Hepatocyte (in vitro differentiated cells): ENCODE measurements at regions not wholly inside any gene's neighbourhood (a gene's known extent, or its start where the extent isn't known, plus 50 kb on each side); places are given as distances from the start of the nearest gene placed in this dataset.

Experiments used
- DNase-seq: peaks from one replicate; pipeline ENCODE4 v3.0.0-alpha.2; 2016; ENCODE audit warnings: low spot score
- H2AFZ ChIP-seq: fragments of 200-600 bp; sonication (generic); 2 replicates; pipeline ENCODE4 v1.6.0; 2016; ENCODE audit warnings: antibody characterized with exemption, mild to moderate bottlenecking
- H3K27ac ChIP-seq: fragments of 200-600 bp; sonication (generic); 2 replicates; pipeline ENCODE4 v1.5.1; 2016; ENCODE audit warnings: mild to moderate bottlenecking
- H3K27me3 ChIP-seq: fragments of 200-600 bp; sonication (generic); 2 replicates; pipeline ENCODE4 v1.6.1; 2016
- H3K36me3 ChIP-seq: fragments of 200-600 bp; sonication (generic); replicated peaks from 2 replicates; pipeline ENCODE4 v1.5.1; 2016; ENCODE audit warnings: low read depth; ENCODE audit not compliant: insufficient read depth
- H3K4me1 ChIP-seq: fragments of 200-600 bp; sonication (generic); 2 replicates; pipeline ENCODE4 v1.5.1; 2016; ENCODE audit warnings: mild to moderate bottlenecking, moderate library complexity; ENCODE audit not compliant: insufficient read depth
- H3K4me2 ChIP-seq: fragments of 200-600 bp; sonication (generic); 2 replicates; pipeline ENCODE4 v1.6.0; 2016
- H3K4me3 ChIP-seq: fragments of 200-600 bp; sonication (generic); 2 replicates; pipeline ENCODE4 v1.5.1; 2016; ENCODE audit warnings: mild to moderate bottlenecking
- H3K79me2 ChIP-seq: fragments of 200-600 bp; sonication (generic); 2 replicates; pipeline ENCODE4 v1.6.0; 2017; ENCODE audit warnings: mild to moderate bottlenecking
- H3K9me2 ChIP-seq: fragments of 200-600 bp; sonication (generic); replicated peaks from 2 replicates; pipeline ENCODE4 v1.6.0; 2017; ENCODE audit warnings: mild to moderate bottlenecking; ENCODE audit not compliant: insufficient read depth
- H3K9me3 ChIP-seq: fragments of 200-600 bp; sonication (generic); 2 replicates; pipeline ENCODE4 v1.5.1; 2016; ENCODE audit warnings: low read depth, mild to moderate bottlenecking
- H4K20me1 ChIP-seq: fragments of 200-600 bp; sonication (generic); 2 replicates; pipeline ENCODE4 v1.6.0; 2016; ENCODE audit warnings: mild to moderate bottlenecking; ENCODE audit not compliant: insufficient read depth, poor library complexity, severe bottlenecking
- CTCF ChIP-seq: fragments of 200-600 bp; sonication (generic); IDR thresholded peaks from 2 replicates; pipeline ENCODE4 v1.5.1; 2016; ENCODE audit warnings: antibody characterized with exemption, mild to moderate bottlenecking; ENCODE audit not compliant: poor library complexity
- EZH2 ChIP-seq: fragments of 200-600 bp; sonication (generic); IDR thresholded peaks from 2 replicates; pipeline ENCODE4 v1.6.1; 2016; ENCODE audit warnings: antibody characterized with exemption, mild to moderate bottlenecking, borderline replicate concordance
- EZH2phosphoT487 ChIP-seq: fragments of 200-600 bp; sonication (generic); IDR thresholded peaks from one replicate; pipeline ENCODE4 v1.6.1; 2018; ENCODE audit warnings: antibody characterized with exemption, mild to moderate bottlenecking, low read depth, moderate library complexity; ENCODE audit not compliant: unreplicated experiment, severe bottlenecking
- whole genome bisulfite sequencing: methylation state at CpG from one replicate; pipeline ENCODE4 v1.1.6; 2016; ENCODE audit warnings: low lambda C conversion rate; ENCODE audit errors: missing lambda C conversion rate; 5-methylcytosine and 5-hydroxymethylcytosine counted together

DNA sequence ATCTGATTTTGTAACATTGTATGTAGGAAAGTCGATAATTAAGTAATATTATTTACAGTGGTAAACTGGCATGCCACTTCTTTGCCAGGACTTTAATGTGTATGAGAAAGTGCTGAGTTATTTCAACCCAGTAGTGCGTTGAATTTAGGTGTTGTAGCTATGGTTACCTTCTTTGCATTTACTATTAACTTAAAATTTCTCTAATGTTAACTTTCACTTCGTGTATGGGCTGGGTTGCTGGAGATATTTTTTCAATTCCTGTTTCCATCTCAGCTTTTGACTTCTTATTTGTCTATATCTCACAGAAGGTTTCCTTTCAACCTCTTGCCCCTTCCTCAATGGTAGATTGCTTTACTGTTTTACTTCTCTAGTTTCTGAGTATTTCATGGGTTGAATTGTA lies 1345.6 kb downstream of the FSCB start:
- Histone ChIP-seq H2AFZ (no peak overlapping the region), H3K9me3 (no peaks in the 10 kb centered on the region), H4K20me1 (no peaks in the 10 kb centered on the region), H3K36me3 (no peaks in the 10 kb centered on the region), H3K27me3 (no peaks in the 10 kb centered on the region), H3K27ac (no peak overlapping the region), H3K4me2 (no peak overlapping the region), H3K4me3 (no peak overlapping the region), H3K9me2 (no peaks in the 10 kb centered on the region), H3K79me2 (no peaks in the 10 kb centered on the region), H3K4me1 (no peaks in the 10 kb centered on the region)
- no peak for DNase-seq
- WGBS = 65% methylated on average over 3 of the region's 3 CpGs
- no peak for TF ChIP-seq EZH2
- TF ChIP-seq EZH2phosphoT487 = no peak
- TF ChIP-seq CTCF = no peak

DNA sequence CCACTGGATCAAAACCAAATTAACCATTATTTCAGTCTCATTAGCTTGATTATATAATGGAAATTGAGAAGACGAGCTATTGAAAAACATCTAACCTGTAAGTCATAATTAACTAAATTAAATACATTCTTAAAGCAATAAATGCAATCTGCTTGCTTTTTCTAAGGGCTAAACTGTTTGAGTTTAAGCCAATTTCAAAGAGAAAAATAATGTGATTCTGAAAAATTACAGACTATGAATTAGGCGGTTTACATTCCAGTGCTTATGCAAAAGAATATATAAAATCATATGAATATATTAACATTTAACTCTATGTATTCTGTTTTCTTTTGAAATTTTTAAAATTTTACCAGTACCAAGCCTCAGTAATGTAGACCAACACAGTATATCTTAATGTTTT lies 1349.4 kb downstream of the FSCB start:
- Histone ChIP-seq H3K9me2 (no peaks in the 10 kb centered on the region), H3K4me2 (no peak overlapping the region), H3K4me1 (no peaks in the 10 kb centered on the region), H3K36me3 (no peaks in the 10 kb centered on the region), H3K9me3 (no peaks in the 10 kb centered on the region), H3K27me3 (no peaks in the 10 kb centered on the region), H3K27ac (no peak overlapping the region), H3K4me3 (no peak overlapping the region), H3K79me2 (no peaks in the 10 kb centered on the region), H4K20me1 (no peaks in the 10 kb centered on the region), H2AFZ (no peak overlapping the region)
- WGBS = 90% methylated on average over 2 of the region's 2 CpGs
- TF ChIP-seq EZH2 (no peak), CTCF (no peak), EZH2phosphoT487 (no peak)
- no peak for DNase-seq

DNA sequence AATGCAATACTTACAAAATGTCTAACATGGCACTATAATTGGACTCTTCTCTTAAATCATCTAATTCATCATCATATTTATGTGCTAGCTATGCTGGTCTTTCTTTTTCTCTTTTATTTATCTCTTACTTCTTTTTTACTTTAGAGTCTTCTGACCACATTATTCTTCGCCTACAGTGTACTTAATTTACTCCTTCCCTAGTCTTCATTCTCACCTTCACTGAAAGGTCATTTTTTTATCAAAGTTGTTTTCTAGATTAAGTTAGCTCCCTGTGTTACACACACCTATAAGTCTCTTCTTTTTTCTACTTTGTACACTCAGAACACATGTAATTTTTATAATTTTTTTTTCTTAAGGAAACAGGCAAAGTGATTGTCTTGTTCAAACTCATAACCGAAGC lies 1351.2 kb downstream of the FSCB start:
- Histone ChIP-seq H3K79me2 (no peaks in the 10 kb centered on the region), H3K4me2 (no peak overlapping the region), H4K20me1 (no peaks in the 10 kb centered on the region), H2AFZ (no peak overlapping the region), H3K27ac (no peak overlapping the region), H3K36me3 (no peaks in the 10 kb centered on the region), H3K27me3 (no peaks in the 10 kb centered on the region), H3K4me1 (no peaks in the 10 kb centered on the region), H3K9me3 (no peaks in the 10 kb centered on the region), H3K4me3 (no peak overlapping the region), H3K9me2 (no peaks in the 10 kb centered on the region)
- DNase-seq = no peak
- WGBS = 94% methylated on average over 2 of the region's 2 CpGs
- TF ChIP-seq EZH2phosphoT487 (no peak), EZH2 (no peak), CTCF (no peak)

DNA sequence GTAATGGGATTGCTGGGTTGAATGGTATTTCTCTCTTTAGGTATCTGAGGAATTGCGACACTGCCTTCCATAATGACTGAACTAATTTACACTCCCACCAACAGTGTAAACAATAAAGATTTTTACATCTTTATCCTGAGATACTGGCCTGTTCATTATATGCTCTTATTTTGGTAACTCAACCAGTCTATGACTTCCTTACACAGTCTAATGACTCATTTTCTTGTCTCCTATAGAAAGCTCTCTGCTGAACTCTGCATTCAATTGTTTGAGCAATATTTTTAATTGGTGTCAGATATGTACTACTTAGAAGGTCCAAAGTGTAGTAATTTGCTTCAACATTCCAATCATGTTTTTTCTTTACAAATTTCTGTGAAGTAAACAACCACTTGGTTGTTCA lies 1351.8 kb downstream of the FSCB start:
- Histone ChIP-seq H4K20me1 (no peaks in the 10 kb centered on the region), H3K4me1 (no peaks in the 10 kb centered on the region)
- WGBS = 91% methylated on average over 1 of the region's 1 CpG

More for the DNA sequence above, 1351.8 kb downstream of the FSCB start:
- H3K4me2 ChIP-seq = no peak overlapping the region
- no peaks in the 10 kb centered on the region for H3K9me3 ChIP-seq
- H3K9me2 ChIP-seq = no peaks in the 10 kb centered on the region
- no peaks in the 10 kb centered on the region for H3K36me3 ChIP-seq
- no peaks in the 10 kb centered on the region for H3K79me2 ChIP-seq
- no peak for DNase-seq
- no peaks in the 10 kb centered on the region for H3K27me3 ChIP-seq
- H3K27ac ChIP-seq = no peak overlapping the region
- no peak overlapping the region for H3K4me3 ChIP-seq
- no peak for TF ChIP-seq EZH2phosphoT487
- TF ChIP-seq CTCF = no peak
- TF ChIP-seq EZH2 = no peak
- no peak overlapping the region for H2AFZ ChIP-seq
